ENCODE measurements at regions not wholly inside any gene's neighbourhood (a gene's known extent, or its start where the extent isn't known, plus 50 kb on each side); places are given as distances from the start of the nearest gene placed in this dataset.

GRCh38 chr14:53389202-53389601, 236.1 kb upstream of the DDHD1 start:
- Histone ChIP-seq H4K20me1 (ENCODE audit: insufficient read depth) (no peaks in the 10 kb centered on the region), H3F3A (ENCODE audit: insufficient read depth, low read depth) (no peaks in the 10 kb centered on the region), H3K79me2 (ENCODE audit: low read depth) (no peaks in the 10 kb centered on the region), H3K9me2 (ENCODE audit: insufficient read depth) (no peaks in the 10 kb centered on the region), H3K36me3 (ENCODE audit: low read depth) (no peaks in the 10 kb centered on the region), H3K4me3 (no peak overlapping the region), H3K4me1 (replicated peaks; ENCODE audit: insufficient read depth) (no peaks in the 10 kb centered on the region), H3K27ac (no peak overlapping the region), H2AFZ (no peak overlapping the region), H3K4me2 (no peak overlapping the region), H3K9me3 (ENCODE audit: insufficient read depth, low read depth) (no peaks in the 10 kb centered on the region), H3K27me3 (ENCODE audit: insufficient read depth, low read depth) (peaks cover 14% of the 10 kb centered on the region; the same call in 1 of the 2 replicates)
- intact Hi-C loops (cut with micrococcal nuclease; ENCODE audit: unreplicated experiment), result no loop called here
- ChIA-PET POLR2A (ENCODE audit: unreplicated experiment) (interaction anchor here (0.6 kb wide), 1 partner anchor 1322 kb away, joined by 3 read pairs; no protein-coding TSS in a partner anchor), CTCF (no interaction called here)
- BruUV-seq (replicated peaks), result no TSS peak
- TF ChIP-seq EZH2 (IDR thresholded peaks at IDR 0.05; ENCODE audit: low read depth), result no peak
- TF ChIP-seq, protein P1, sequence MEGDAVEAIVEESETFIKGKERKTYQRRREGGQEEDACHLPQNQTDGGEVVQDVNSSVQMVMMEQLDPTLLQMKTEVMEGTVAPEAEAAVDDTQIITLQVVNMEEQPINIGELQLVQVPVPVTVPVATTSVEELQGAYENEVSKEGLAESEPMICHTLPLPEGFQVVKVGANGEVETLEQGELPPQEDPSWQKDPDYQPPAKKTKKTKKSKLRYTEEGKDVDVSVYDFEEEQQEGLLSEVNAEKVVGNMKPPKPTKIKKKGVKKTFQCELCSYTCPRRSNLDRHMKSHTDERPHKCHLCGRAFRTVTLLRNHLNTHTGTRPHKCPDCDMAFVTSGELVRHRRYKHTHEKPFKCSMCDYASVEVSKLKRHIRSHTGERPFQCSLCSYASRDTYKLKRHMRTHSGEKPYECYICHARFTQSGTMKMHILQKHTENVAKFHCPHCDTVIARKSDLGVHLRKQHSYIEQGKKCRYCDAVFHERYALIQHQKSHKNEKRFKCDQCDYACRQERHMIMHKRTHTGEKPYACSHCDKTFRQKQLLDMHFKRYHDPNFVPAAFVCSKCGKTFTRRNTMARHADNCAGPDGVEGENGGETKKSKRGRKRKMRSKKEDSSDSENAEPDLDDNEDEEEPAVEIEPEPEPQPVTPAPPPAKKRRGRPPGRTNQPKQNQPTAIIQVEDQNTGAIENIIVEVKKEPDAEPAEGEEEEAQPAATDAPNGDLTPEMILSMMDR (conservative IDR thresholded peaks at IDR 0.05), result no peak
- DNase-seq, result no peak

DNA sequence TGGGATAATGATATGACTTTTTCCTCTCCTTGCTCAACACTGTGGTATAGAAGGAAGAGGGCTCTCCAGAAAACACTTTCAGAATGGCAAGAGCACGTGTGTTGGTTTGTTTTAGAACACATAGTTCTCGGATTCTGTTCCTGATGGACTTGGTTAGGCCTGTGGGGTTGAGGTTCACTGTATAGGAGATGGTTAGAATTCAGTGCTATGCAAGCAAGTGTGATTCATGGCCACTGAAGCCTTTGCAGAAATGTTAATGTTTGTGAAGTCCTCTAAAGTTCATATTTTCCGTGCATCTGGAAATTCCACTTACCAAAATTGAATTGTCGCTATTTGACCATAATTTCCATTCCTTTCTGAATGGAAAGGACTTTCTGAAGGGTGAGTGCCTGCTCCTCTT, 233.2 kb upstream of the DDHD1 start:
- CTCF ChIA-PET, result no interaction called here
- Histone ChIP-seq H2AFZ (no peak overlapping the region), H3K4me2 (no peak overlapping the region), H3K27me3 (ENCODE audit: insufficient read depth, low read depth) (peaks cover 14% of the 10 kb centered on the region; the same call in 1 of the 2 replicates), H4K20me1 (ENCODE audit: insufficient read depth) (no peaks in the 10 kb centered on the region), H3F3A (ENCODE audit: insufficient read depth, low read depth) (no peaks in the 10 kb centered on the region), H3K27ac (no peak overlapping the region), H3K9me3 (ENCODE audit: insufficient read depth, low read depth) (no peaks in the 10 kb centered on the region), H3K79me2 (ENCODE audit: low read depth) (no peaks in the 10 kb centered on the region), H3K36me3 (ENCODE audit: low read depth) (no peaks in the 10 kb centered on the region), H3K4me1 (replicated peaks; ENCODE audit: insufficient read depth) (no peaks in the 10 kb centered on the region), H3K9me2 (ENCODE audit: insufficient read depth) (no peaks in the 10 kb centered on the region), H3K4me3 (no peak overlapping the region)
- POLR2A ChIA-PET (ENCODE audit: unreplicated experiment), result no interaction called here
- BruUV-seq (replicated peaks), result no TSS peak
- TF ChIP-seq, protein P1 (conservative IDR thresholded peaks at IDR 0.05), result no peak
- no peak for TF ChIP-seq EZH2 (IDR thresholded peaks at IDR 0.05; ENCODE audit: low read depth)
- intact Hi-C loops (cut with micrococcal nuclease; ENCODE audit: unreplicated experiment), result no loop called here
- no peak for DNase-seq

DNA sequence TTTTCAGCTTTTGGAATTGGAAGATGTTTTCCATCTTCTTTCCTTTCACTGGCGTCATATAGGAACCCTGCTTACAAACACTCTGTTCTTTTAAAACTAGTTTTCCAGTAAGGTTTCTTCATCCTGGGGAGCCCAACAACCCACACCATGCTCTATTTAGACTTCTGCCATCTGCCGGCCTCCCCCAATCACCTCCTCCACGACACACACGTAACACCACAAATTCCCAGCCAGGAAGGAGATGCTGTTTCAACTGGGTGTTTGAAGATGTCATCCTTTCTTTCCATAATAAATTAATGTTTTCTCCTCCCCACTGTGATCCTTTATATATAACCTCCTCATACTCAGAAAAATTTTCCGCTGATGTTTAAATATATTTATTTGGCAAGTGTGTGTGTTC, 231.4 kb upstream of the DDHD1 start:
- intact Hi-C loops (cut with micrococcal nuclease; ENCODE audit: unreplicated experiment), result no loop called here
- no peak for TF ChIP-seq EZH2 (IDR thresholded peaks at IDR 0.05; ENCODE audit: low read depth)
- TF ChIP-seq, protein P1 (conservative IDR thresholded peaks at IDR 0.05), result no peak
- Histone ChIP-seq H3K27ac (no peak overlapping the region), H3K9me2 (ENCODE audit: insufficient read depth) (no peaks in the 10 kb centered on the region), H2AFZ (no peak overlapping the region), H3K9me3 (ENCODE audit: insufficient read depth, low read depth) (no peaks in the 10 kb centered on the region), H4K20me1 (ENCODE audit: insufficient read depth) (no peaks in the 10 kb centered on the region), H3K4me3 (no peak overlapping the region), H3K79me2 (ENCODE audit: low read depth) (no peaks in the 10 kb centered on the region), H3K4me1 (replicated peaks; ENCODE audit: insufficient read depth) (no peaks in the 10 kb centered on the region), H3K4me2 (no peak overlapping the region), H3K27me3 (ENCODE audit: insufficient read depth, low read depth) (peaks cover 14% of the 10 kb centered on the region; the same call in 1 of the 2 replicates), H3K36me3 (ENCODE audit: low read depth) (no peaks in the 10 kb centered on the region), H3F3A (ENCODE audit: insufficient read depth, low read depth) (no peaks in the 10 kb centered on the region)
- DNase-seq, result no peak
- ChIA-PET POLR2A (ENCODE audit: unreplicated experiment) (no interaction called here), CTCF (no interaction called here)
- no TSS peak for BruUV-seq (replicated peaks)
